ENCODE measurements at regions not wholly inside any gene's neighbourhood (a gene's known extent, or its start where the extent isn't known, plus 50 kb on each side); places are given as distances from the start of the nearest gene placed in this dataset.

- no peaks in the 10 kb centered on the region for H3K36me3 ChIP-seq (replicated peaks; ENCODE audit: low read depth, low read length)
- H3K9ac ChIP-seq (ENCODE audit: low read length): no peak overlapping the region
- H3K4me2 ChIP-seq (ENCODE audit: low read length): no peak overlapping the region
- H4K20me1 ChIP-seq (ENCODE audit: insufficient read depth, low read length): no peaks in the 10 kb centered on the region
- no peaks in the 10 kb centered on the region for H3K9me3 ChIP-seq (ENCODE audit: insufficient read depth, low read length)
- TF ChIP-seq CTCF (IDR thresholded peaks at IDR 0.05; ENCODE audit: low read depth, low read length) (no peak), EZH2phosphoT487 (IDR thresholded peaks at IDR 0.05; ENCODE audit: low read depth) (no peak)
- no peak overlapping the region for H2AFZ ChIP-seq (ENCODE audit: low read depth, low read length)
- H3K27ac ChIP-seq (ENCODE audit: low read length): no peak overlapping the region
- no peaks in the 10 kb centered on the region for H3K79me2 ChIP-seq (ENCODE audit: low read length)
- H3K4me3 ChIP-seq (ENCODE audit: low read length): no peak overlapping the region
- no peaks in the 10 kb centered on the region for H3K27me3 ChIP-seq (ENCODE audit: low read depth, low read length)
- H3K4me1 ChIP-seq (ENCODE audit: low read length): no peaks in the 10 kb centered on the region
Observed at GRCh38 chr18:64663086-64663485, 514.2 kb upstream of the LINC00305 start.

GRCh38 chr18:64659196-64659595, 510.3 kb upstream of the LINC00305 start:
- no peak overlapping the region for H3K4me3 ChIP-seq (ENCODE audit: low read length)
- H3K4me1 ChIP-seq (ENCODE audit: low read length): no peaks in the 10 kb centered on the region
- no peaks in the 10 kb centered on the region for H3K27me3 ChIP-seq (ENCODE audit: low read depth, low read length)
- no peaks in the 10 kb centered on the region for H3K36me3 ChIP-seq (replicated peaks; ENCODE audit: low read depth, low read length)
- H3K4me2 ChIP-seq (ENCODE audit: low read length): no peak overlapping the region
- no peak overlapping the region for H3K9ac ChIP-seq (ENCODE audit: low read length)
- H4K20me1 ChIP-seq (ENCODE audit: insufficient read depth, low read length): no peaks in the 10 kb centered on the region
- H3K27ac ChIP-seq (ENCODE audit: low read length): no peak overlapping the region
- no peaks in the 10 kb centered on the region for H3K9me3 ChIP-seq (ENCODE audit: insufficient read depth, low read length)
- peak overlapping the region; percentile 66; the same call in 1 of the 2 replicates for H2AFZ ChIP-seq (ENCODE audit: low read depth, low read length)
- no peak for TF ChIP-seq EZH2phosphoT487 (IDR thresholded peaks at IDR 0.05; ENCODE audit: low read depth)
- no peak for TF ChIP-seq CTCF (IDR thresholded peaks at IDR 0.05; ENCODE audit: low read depth, low read length)
- no peaks in the 10 kb centered on the region for H3K79me2 ChIP-seq (ENCODE audit: low read length)

GRCh38 chr18:64653068-64653467, 504.2 kb upstream of the LINC00305 start:
- Histone ChIP-seq H3K9ac (ENCODE audit: low read length) (no peak overlapping the region), H3K4me3 (ENCODE audit: low read length) (no peak overlapping the region), H3K27ac (ENCODE audit: low read length) (no peak overlapping the region), H3K27me3 (ENCODE audit: low read depth, low read length) (no peaks in the 10 kb centered on the region), H3K4me1 (ENCODE audit: low read length) (no peaks in the 10 kb centered on the region), H2AFZ (ENCODE audit: low read depth, low read length) (no peak overlapping the region), H3K9me3 (ENCODE audit: insufficient read depth, low read length) (no peaks in the 10 kb centered on the region), H4K20me1 (ENCODE audit: insufficient read depth, low read length) (no peaks in the 10 kb centered on the region), H3K79me2 (ENCODE audit: low read length) (no peaks in the 10 kb centered on the region), H3K36me3 (replicated peaks; ENCODE audit: low read depth, low read length) (no peaks in the 10 kb centered on the region), H3K4me2 (ENCODE audit: low read length) (no peak overlapping the region)
- no peak for TF ChIP-seq EZH2phosphoT487 (IDR thresholded peaks at IDR 0.05; ENCODE audit: low read depth)
- no peak for TF ChIP-seq CTCF (IDR thresholded peaks at IDR 0.05; ENCODE audit: low read depth, low read length)

- no peak overlapping the region for H2AFZ ChIP-seq (ENCODE audit: low read depth, low read length)
Observed at GRCh38 chr18:64650068-64650467, 501.2 kb upstream of the LINC00305 start.

More at GRCh38 chr18:64650068-64650467, 501.2 kb upstream of the LINC00305 start:
- no peak overlapping the region for H3K4me2 ChIP-seq (ENCODE audit: low read length)
- no peaks in the 10 kb centered on the region for H3K79me2 ChIP-seq (ENCODE audit: low read length)
- no peak overlapping the region for H3K27ac ChIP-seq (ENCODE audit: low read length)
- H3K27me3 ChIP-seq (ENCODE audit: low read depth, low read length): no peaks in the 10 kb centered on the region
- H3K36me3 ChIP-seq (replicated peaks; ENCODE audit: low read depth, low read length): no peaks in the 10 kb centered on the region
- no peaks in the 10 kb centered on the region for H4K20me1 ChIP-seq (ENCODE audit: insufficient read depth, low read length)
- H3K9ac ChIP-seq (ENCODE audit: low read length): no peak overlapping the region
- TF ChIP-seq EZH2phosphoT487 (IDR thresholded peaks at IDR 0.05; ENCODE audit: low read depth) (no peak), CTCF (IDR thresholded peaks at IDR 0.05; ENCODE audit: low read depth, low read length) (no peak)
- no peak overlapping the region for H3K4me3 ChIP-seq (ENCODE audit: low read length)
- peaks cover 7% of the 10 kb centered on the region for H3K9me3 ChIP-seq (ENCODE audit: insufficient read depth, low read length)
- no peaks in the 10 kb centered on the region for H3K4me1 ChIP-seq (ENCODE audit: low read length)

Data from OCI-LY3 (cell line).